ENCODE measurements at regions not wholly inside any gene's neighbourhood (a gene's known extent, or its start where the extent isn't known, plus 50 kb on each side); places are given as distances from the start of the nearest gene placed in this dataset.

- intact Hi-C loops (cut with DNase I): no loop called here
- H3K4me1 ChIP-seq: no peaks in the 10 kb centered on the region
- H3K36me3 ChIP-seq: no peaks in the 10 kb centered on the region
- ATAC-seq: no peak
- no peak for TF ChIP-seq CTCF (IDR thresholded peaks at IDR 0.05)
- H3K27ac ChIP-seq: no peak overlapping the region
- DNase-seq: no peak
- H3K9me3 ChIP-seq: no peaks in the 10 kb centered on the region
- H3K4me3 ChIP-seq: no peak overlapping the region
- H3K27me3 ChIP-seq (ENCODE audit: low read depth): no peaks in the 10 kb centered on the region
Observed at GRCh38 chr3:164507886-164508285, 570.4 kb downstream of the SI start.

- ATAC-seq (no peak), DNase-seq (no peak)
- Histone ChIP-seq H3K27ac (no peak overlapping the region), H3K36me3 (no peaks in the 10 kb centered on the region), H3K4me1 (no peaks in the 10 kb centered on the region), H3K9me3 (no peaks in the 10 kb centered on the region), H3K27me3 (ENCODE audit: low read depth) (no peaks in the 10 kb centered on the region), H3K4me3 (no peak overlapping the region)
- intact Hi-C loops (cut with DNase I): no loop called here
- TF ChIP-seq CTCF (IDR thresholded peaks at IDR 0.05): no peak
Observed at GRCh38 chr3:164498917-164499316, 579.4 kb downstream of the SI start.

GRCh38 chr3:164488893-164489292, 589.4 kb downstream of the SI start:
- DNase-seq (no peak), ATAC-seq (no peak)
- no peaks in the 10 kb centered on the region for H3K4me1 ChIP-seq
- H3K36me3 ChIP-seq: no peaks in the 10 kb centered on the region
- H3K27ac ChIP-seq: no peak overlapping the region
- no peaks in the 10 kb centered on the region for H3K27me3 ChIP-seq (ENCODE audit: low read depth)
- H3K4me3 ChIP-seq: no peak overlapping the region
- intact Hi-C loops (cut with DNase I): no loop called here
- H3K9me3 ChIP-seq: no peaks in the 10 kb centered on the region
- no peak for TF ChIP-seq CTCF (IDR thresholded peaks at IDR 0.05)

GRCh38 chr3:164486150-164486549, 592.1 kb downstream of the SI start:
- ATAC-seq: no peak

GRCh38 chr3:164479978-164480377, 598.3 kb downstream of the SI start:
- Histone ChIP-seq H3K27ac (no peak overlapping the region), H3K9me3 (no peaks in the 10 kb centered on the region), H3K27me3 (ENCODE audit: low read depth) (no peaks in the 10 kb centered on the region), H3K4me3 (no peak overlapping the region), H3K4me1 (no peaks in the 10 kb centered on the region), H3K36me3 (no peaks in the 10 kb centered on the region)
- DNase-seq: no peak
- ATAC-seq: no peak
- intact Hi-C loops (cut with DNase I): no loop called here
- TF ChIP-seq CTCF (IDR thresholded peaks at IDR 0.05): no peak

More at GRCh38 chr3:164486150-164486549, 592.1 kb downstream of the SI start:
- intact Hi-C loops (cut with DNase I): no loop called here
- DNase-seq: no peak
- no peak for TF ChIP-seq CTCF (IDR thresholded peaks at IDR 0.05)
- Histone ChIP-seq H3K27ac (no peak overlapping the region), H3K27me3 (ENCODE audit: low read depth) (no peaks in the 10 kb centered on the region), H3K36me3 (no peaks in the 10 kb centered on the region), H3K4me3 (no peak overlapping the region), H3K9me3 (no peaks in the 10 kb centered on the region), H3K4me1 (no peaks in the 10 kb centered on the region)

- intact Hi-C loops (cut with DNase I): no loop called here
- no peak for ATAC-seq
- Histone ChIP-seq H3K36me3 (no peaks in the 10 kb centered on the region), H3K4me1 (no peaks in the 10 kb centered on the region), H3K4me3 (no peak overlapping the region), H3K9me3 (no peaks in the 10 kb centered on the region), H3K27ac (no peak overlapping the region), H3K27me3 (ENCODE audit: low read depth) (no peaks in the 10 kb centered on the region)
- no peak for TF ChIP-seq CTCF (IDR thresholded peaks at IDR 0.05)
- no peak for DNase-seq
Observed at GRCh38 chr3:164479406-164479805, 598.9 kb downstream of the SI start.

Measured in lower lobe of right lung (tissue), 2 donors.